BJ (cell line): ENCODE measurements at regions not wholly inside any gene's neighbourhood (a gene's known extent, or its start where the extent isn't known, plus 50 kb on each side); places are given as distances from the start of the nearest gene placed in this dataset.

ENCODE experiments used
- CTCF ChIA-PET: fragments of 350-600 bp; formaldehyde crosslinking; extraction: SDS; loops from one replicate; lab custom pipeline; 2021; ENCODE audit warnings: antibody characterized with exemption, inconsistent platforms; lab: Yijun Ruan, JAX
- POLR2A ChIA-PET: fragments of 300-600 bp; sonication (Branson Sonifier 250); formaldehyde crosslinking; extraction: SDS; loops from one replicate; lab custom pipeline; 2021; ENCODE audit warnings: antibody characterized with exemption; lab: Charles Lee
- DNase-seq: peaks from one replicate; pipeline ENCODE4 v3.0.0-alpha.2; 2011; ENCODE audit warnings: low read depth
- H3K27me3 ChIP-seq: 2 replicates; pipeline ENCODE4 v1.6.0; 2011; ENCODE audit warnings: low read length; ENCODE audit not compliant: control insufficient read depth, insufficient read depth
- H3K36me3 ChIP-seq: 2 replicates; pipeline ENCODE4 v1.5.1; 2011; ENCODE audit warnings: low read length; ENCODE audit not compliant: control insufficient read depth, insufficient read depth
- H3K4me3 ChIP-seq: 2 replicates; pipeline ENCODE4 v1.5.1; 2011; ENCODE audit warnings: low read depth, mild to moderate bottlenecking, control low read depth, low read length
- TF ChIP-seq, protein P1 (sequence below): IDR thresholded peaks from 2 replicates; pipeline ENCODE4 v1.5.1; 2011; ENCODE audit warnings: low read depth, mild to moderate bottlenecking, control low read depth, inconsistent platforms, low read length, moderate library complexity; ENCODE audit not compliant: insufficient read depth

DNA sequence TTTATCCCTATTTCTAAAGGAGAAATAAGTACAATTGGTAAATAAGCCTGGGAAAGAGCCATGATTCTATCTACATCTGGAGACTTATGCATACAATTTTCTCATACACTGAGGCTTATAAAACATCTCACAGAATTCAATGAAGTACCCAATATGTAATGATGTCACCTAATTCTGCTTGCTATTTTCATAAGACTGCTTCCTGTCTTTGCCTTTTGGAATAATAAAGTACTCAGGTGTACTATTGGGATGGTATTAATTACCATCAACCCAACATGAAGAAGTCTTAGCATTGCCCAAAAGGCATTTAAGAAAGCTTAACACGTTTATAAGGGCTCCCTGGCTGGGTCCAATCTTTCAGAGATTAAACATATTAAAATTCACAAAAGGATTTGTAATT lies 216.4 kb upstream of the TSHZ2 start:
- H3K27me3 ChIP-seq = no peaks in the 10 kb centered on the region
- ChIA-PET POLR2A (no interaction called here), CTCF (no interaction called here)
- DNase-seq = no peak
- TF ChIP-seq, protein P1, sequence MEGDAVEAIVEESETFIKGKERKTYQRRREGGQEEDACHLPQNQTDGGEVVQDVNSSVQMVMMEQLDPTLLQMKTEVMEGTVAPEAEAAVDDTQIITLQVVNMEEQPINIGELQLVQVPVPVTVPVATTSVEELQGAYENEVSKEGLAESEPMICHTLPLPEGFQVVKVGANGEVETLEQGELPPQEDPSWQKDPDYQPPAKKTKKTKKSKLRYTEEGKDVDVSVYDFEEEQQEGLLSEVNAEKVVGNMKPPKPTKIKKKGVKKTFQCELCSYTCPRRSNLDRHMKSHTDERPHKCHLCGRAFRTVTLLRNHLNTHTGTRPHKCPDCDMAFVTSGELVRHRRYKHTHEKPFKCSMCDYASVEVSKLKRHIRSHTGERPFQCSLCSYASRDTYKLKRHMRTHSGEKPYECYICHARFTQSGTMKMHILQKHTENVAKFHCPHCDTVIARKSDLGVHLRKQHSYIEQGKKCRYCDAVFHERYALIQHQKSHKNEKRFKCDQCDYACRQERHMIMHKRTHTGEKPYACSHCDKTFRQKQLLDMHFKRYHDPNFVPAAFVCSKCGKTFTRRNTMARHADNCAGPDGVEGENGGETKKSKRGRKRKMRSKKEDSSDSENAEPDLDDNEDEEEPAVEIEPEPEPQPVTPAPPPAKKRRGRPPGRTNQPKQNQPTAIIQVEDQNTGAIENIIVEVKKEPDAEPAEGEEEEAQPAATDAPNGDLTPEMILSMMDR = no peak
- H3K4me3 ChIP-seq = no peak overlapping the region
- no peaks in the 10 kb centered on the region for H3K36me3 ChIP-seq

- no peaks in the 10 kb centered on the region for H3K36me3 ChIP-seq
- H3K4me3 ChIP-seq = no peak overlapping the region
- ChIA-PET POLR2A (no interaction called here), CTCF (no interaction called here)
- no peak for DNase-seq
- TF ChIP-seq, protein P1 = no peak
- no peaks in the 10 kb centered on the region for H3K27me3 ChIP-seq
Observed at GRCh38 chr20:52754366-52754765, 217.8 kb upstream of the TSHZ2 start.

GRCh38 chr20:52752023-52752422 lies 220.1 kb upstream of the TSHZ2 start:
- Histone ChIP-seq H3K27me3 (no peaks in the 10 kb centered on the region), H3K4me3 (no peak overlapping the region), H3K36me3 (no peaks in the 10 kb centered on the region)
- no peak for DNase-seq
- CTCF ChIA-PET = no interaction called here
- TF ChIP-seq, protein P1 = no peak
- POLR2A ChIA-PET = no interaction called here

GRCh38 chr20:52751571-52751970 lies 220.6 kb upstream of the TSHZ2 start:
- no peak for DNase-seq
- TF ChIP-seq, protein P1 = no peak
- H3K27me3 ChIP-seq = no peaks in the 10 kb centered on the region
- ChIA-PET POLR2A (no interaction called here), CTCF (no interaction called here)
- H3K4me3 ChIP-seq = no peak overlapping the region
- no peaks in the 10 kb centered on the region for H3K36me3 ChIP-seq

GRCh38 chr20:52749938-52750337 lies 222.2 kb upstream of the TSHZ2 start:
- CTCF ChIA-PET = no interaction called here
- POLR2A ChIA-PET = no interaction called here
- TF ChIP-seq, protein P1 = no peak
- H3K36me3 ChIP-seq = no peaks in the 10 kb centered on the region
- H3K27me3 ChIP-seq = no peaks in the 10 kb centered on the region
- DNase-seq = no peak
- no peak overlapping the region for H3K4me3 ChIP-seq
